ENCODE measurements at regions not wholly inside any gene's neighbourhood (a gene's known extent, or its start where the extent isn't known, plus 50 kb on each side); places are given as distances from the start of the nearest gene placed in this dataset.

DNA sequence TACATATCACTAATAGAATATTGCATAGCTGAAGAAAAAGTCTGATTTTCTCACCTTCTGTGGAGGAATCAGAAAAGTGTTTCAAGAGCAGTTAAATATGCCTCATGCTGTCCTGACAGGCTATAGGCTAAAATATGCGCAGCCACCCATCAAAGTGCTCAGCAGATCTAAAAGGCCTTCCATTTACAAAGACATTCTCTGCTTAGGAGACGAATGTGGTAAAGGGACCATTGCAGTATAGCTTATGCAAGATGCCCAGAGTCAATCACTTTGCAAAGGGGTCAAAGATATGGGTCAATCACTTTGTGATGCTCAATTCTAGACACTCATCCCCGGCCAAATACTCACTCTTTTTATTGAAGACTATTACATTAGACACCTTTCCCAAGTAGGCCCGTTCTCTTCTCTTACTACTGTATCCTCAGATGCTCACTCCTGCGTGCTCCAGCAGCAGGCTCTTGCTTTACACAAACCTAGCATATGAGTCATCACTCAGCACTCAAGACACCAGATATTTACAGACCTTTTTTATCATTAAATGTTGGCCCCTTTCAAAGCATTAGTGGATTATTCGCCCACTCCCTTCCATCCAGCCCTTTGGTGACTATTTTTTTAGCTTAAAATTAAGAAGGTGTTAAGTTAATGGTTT is 568.2 kb upstream of the CDH18 start:
- H3K4me1 ChIP-seq: no peaks in the 10 kb centered on the region
- no peak overlapping the region for H3K4me3 ChIP-seq
- H3K4me2 ChIP-seq: no peak overlapping the region
- H3K27me3 ChIP-seq: no peaks in the 10 kb centered on the region
- no peaks in the 10 kb centered on the region for H3K36me3 ChIP-seq
- H4K20me1 ChIP-seq: no peaks in the 10 kb centered on the region
- H3K9ac ChIP-seq: no peak overlapping the region
- H3K27ac ChIP-seq: no peak overlapping the region
- H3K9me3 ChIP-seq (replicated peaks in 1 of 11): no peaks in the 10 kb centered on the region
- TF ChIP-seq Cebpa-rat (IDR thresholded peaks at IDR 0.05): no peak

GRCh38 chr5:20555034-20555433 is 567.0 kb upstream of the CDH18 start:
- H4K20me1 ChIP-seq: no peaks in the 10 kb centered on the region
- no peak overlapping the region for H3K4me2 ChIP-seq
- no peak overlapping the region for H3K4me3 ChIP-seq
- TF ChIP-seq Cebpa-rat (IDR thresholded peaks at IDR 0.05): no peak
- no peaks in the 10 kb centered on the region for H3K9me3 ChIP-seq (replicated peaks in 1 of 11)
- no peak overlapping the region for H3K9ac ChIP-seq
- no peaks in the 10 kb centered on the region for H3K36me3 ChIP-seq
- no peaks in the 10 kb centered on the region for H3K4me1 ChIP-seq
- no peak overlapping the region for H3K27ac ChIP-seq
- no peaks in the 10 kb centered on the region for H3K27me3 ChIP-seq

- Histone ChIP-seq H3K4me3 (no peak overlapping the region), H3K27me3 (no peaks in the 10 kb centered on the region), H3K9me3 (replicated peaks in 1 of 11) (no peaks in the 10 kb centered on the region), H3K36me3 (no peaks in the 10 kb centered on the region), H4K20me1 (no peaks in the 10 kb centered on the region), H3K9ac (no peak overlapping the region), H3K27ac (no peak overlapping the region), H3K4me2 (no peak overlapping the region), H3K4me1 (no peaks in the 10 kb centered on the region)
- TF ChIP-seq Cebpa-rat (IDR thresholded peaks at IDR 0.05): no peak
Measured at GRCh38 chr5:20554001-20554400, 566.0 kb upstream of the CDH18 start.

DNA sequence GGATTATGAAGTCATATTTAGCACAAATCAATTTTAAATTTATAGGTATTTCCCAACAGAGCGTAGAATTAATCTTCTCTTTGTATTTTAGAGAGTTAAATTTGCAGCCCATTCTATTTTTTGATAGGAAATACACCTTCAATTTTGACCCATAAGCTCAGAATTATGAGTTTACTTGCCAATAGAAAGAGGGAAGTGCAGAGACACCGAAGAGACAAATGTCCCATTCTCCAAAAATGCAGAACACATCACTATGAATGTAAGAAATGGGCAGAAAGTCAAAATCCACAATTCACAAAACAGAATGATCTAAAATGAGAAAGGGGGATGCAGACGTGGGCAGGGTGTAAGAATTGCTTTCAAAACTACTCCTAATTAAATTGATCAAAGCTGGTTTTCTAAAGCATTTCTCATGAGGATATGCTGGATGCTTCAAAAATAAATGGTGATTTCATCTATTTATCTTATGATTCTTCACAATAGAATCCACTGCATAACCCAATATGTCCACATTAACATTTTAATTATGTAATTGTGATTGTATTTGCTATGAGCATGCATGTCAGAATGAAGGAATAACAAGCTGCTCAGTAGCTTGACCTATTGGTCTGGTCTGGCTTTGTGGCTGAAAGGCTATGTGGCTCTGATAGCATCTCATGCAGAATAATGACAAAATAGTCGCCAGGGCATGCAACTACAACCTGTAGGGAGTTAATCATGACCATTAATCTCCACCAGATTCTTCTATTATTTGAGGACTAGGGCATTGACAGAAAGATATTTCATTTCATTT is 550.1 kb upstream of the CDH18 start:
- Histone ChIP-seq H3K36me3 (no peaks in the 10 kb centered on the region), H3K9me3 (replicated peaks in 1 of 11) (peaks cover 0 to 9% (median 6%) of the 10 kb centered on the region in 11 experiments; a peak in 12 of 22 replicates), H3K9ac (no peak overlapping the region), H3K27ac (no peak overlapping the region), H3K4me1 (peaks cover 9 to 22% (median 20%) of the 10 kb centered on the region in 10 experiments), H3K4me2 (no peak overlapping the region), H3K4me3 (no peak overlapping the region), H4K20me1 (no peaks in the 10 kb centered on the region), H3K27me3 (no peaks in the 10 kb centered on the region)
- TF ChIP-seq Cebpa-rat (IDR thresholded peaks at IDR 0.05): no peak

DNA sequence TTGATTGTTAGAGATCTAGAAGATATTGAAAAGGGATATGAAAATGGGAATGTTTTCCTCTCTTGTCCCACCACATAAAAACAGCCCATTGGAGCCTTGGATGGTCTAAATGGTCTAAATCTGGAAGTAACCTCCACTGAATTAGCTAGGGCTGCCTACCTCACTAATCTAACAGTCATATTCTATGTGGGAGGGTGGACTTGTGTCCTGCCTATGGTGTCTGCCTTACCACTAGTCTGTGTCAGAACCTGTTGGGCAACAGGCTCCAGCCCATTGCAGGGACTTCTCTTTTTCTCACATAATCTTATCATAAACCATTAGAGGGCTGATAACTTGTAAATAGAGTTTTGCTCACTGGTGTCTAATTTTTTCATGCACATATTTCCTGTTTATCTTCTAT is 548.8 kb upstream of the CDH18 start:
- H3K27ac ChIP-seq: peak overlapping the region in 5 of 11 experiments; percentile 17 to 58 (median 49); a peak in 8 of 22 replicates

DNA sequence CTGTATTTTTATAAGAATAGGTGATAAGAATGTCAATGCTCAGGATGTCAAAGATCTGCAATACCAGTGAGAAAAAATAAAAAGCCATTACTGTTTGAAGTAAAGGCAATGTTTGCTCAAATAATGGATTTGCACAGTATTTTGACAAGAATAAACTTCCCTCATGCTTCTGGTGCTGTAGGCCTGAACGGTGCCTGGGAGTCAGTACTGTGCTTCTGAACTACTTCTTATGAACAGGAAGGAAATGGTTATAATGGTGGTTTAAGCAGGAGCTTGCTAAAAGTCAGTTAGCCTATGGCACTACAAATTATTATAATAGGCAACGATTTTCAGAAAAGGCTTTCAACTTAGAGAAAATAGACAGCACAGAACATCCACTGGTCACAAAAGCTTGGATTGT is 548.3 kb upstream of the CDH18 start:
- no peaks in the 10 kb centered on the region for H4K20me1 ChIP-seq
- peaks cover 0 to 9% (median 6%) of the 10 kb centered on the region in 11 experiments; a peak in 12 of 22 replicates for H3K9me3 ChIP-seq (replicated peaks in 1 of 11)
- peak overlapping the region; percentile 40 to 67 (median 57); a peak in 21 of 22 replicates for H3K4me2 ChIP-seq
- H3K4me3 ChIP-seq: no peak overlapping the region
- no peak overlapping the region for H3K9ac ChIP-seq
- no peak for TF ChIP-seq Cebpa-rat (IDR thresholded peaks at IDR 0.05)
- no peaks in the 10 kb centered on the region for H3K27me3 ChIP-seq
- no peaks in the 10 kb centered on the region for H3K36me3 ChIP-seq
- H3K27ac ChIP-seq: peak overlapping the region in 5 of 11 experiments; percentile 17 to 58 (median 49); a peak in 8 of 22 replicates
- H3K4me1 ChIP-seq: peaks cover 9 to 22% (median 20%) of the 10 kb centered on the region in 10 experiments

More for the DNA sequence above, 548.8 kb upstream of the CDH18 start:
- Histone ChIP-seq H4K20me1 (no peaks in the 10 kb centered on the region), H3K36me3 (no peaks in the 10 kb centered on the region), H3K9ac (no peak overlapping the region), H3K4me1 (peaks cover 9 to 22% (median 20%) of the 10 kb centered on the region in 10 experiments), H3K9me3 (replicated peaks in 1 of 11) (peaks cover 0 to 9% (median 6%) of the 10 kb centered on the region in 11 experiments; a peak in 12 of 22 replicates), H3K4me2 (peak overlapping the region; percentile 40 to 67 (median 57); a peak in 21 of 22 replicates), H3K27me3 (no peaks in the 10 kb centered on the region), H3K4me3 (no peak overlapping the region)
- peak in 1 of 11 experiments; percentile 17; a peak in 1 of 22 replicates for TF ChIP-seq Cebpa-rat (IDR thresholded peaks at IDR 0.05)

GRCh38 chr5:20528471-20528870 is 540.5 kb upstream of the CDH18 start:
- Histone ChIP-seq H3K36me3 (no peaks in the 10 kb centered on the region), H3K27me3 (no peaks in the 10 kb centered on the region), H4K20me1 (no peaks in the 10 kb centered on the region), H3K9ac (no peak overlapping the region), H3K27ac (no peak overlapping the region), H3K9me3 (replicated peaks in 1 of 11) (0 out of 22 replicates have a peak, but pooled peaks cover 0 to 4% (median 0%) of the 10 kb centered on the region in 11 experiments), H3K4me3 (no peak overlapping the region), H3K4me2 (no peak overlapping the region), H3K4me1 (no peaks in the 10 kb centered on the region)
- no peak for TF ChIP-seq Cebpa-rat (IDR thresholded peaks at IDR 0.05)

- no peak overlapping the region for H3K4me2 ChIP-seq
- H3K4me3 ChIP-seq: no peak overlapping the region
- no peaks in the 10 kb centered on the region for H4K20me1 ChIP-seq
- H3K27ac ChIP-seq: no peak overlapping the region
- H3K4me1 ChIP-seq: no peaks in the 10 kb centered on the region
- no peaks in the 10 kb centered on the region for H3K27me3 ChIP-seq
- H3K9me3 ChIP-seq (replicated peaks in 1 of 11): 0 out of 22 replicates have a peak, but pooled peaks cover 0 to under 1% (median 0%) of the 10 kb centered on the region in 11 experiments
- H3K9ac ChIP-seq: no peak overlapping the region
- TF ChIP-seq Cebpa-rat (IDR thresholded peaks at IDR 0.05): no peak
- no peaks in the 10 kb centered on the region for H3K36me3 ChIP-seq
Measured at GRCh38 chr5:20524991-20525529, 537.1 kb upstream of the CDH18 start.

GRCh38 chr5:20522905-20523482 is 535.0 kb upstream of the CDH18 start:
- no peaks in the 10 kb centered on the region for H3K4me1 ChIP-seq
- H3K36me3 ChIP-seq: no peaks in the 10 kb centered on the region
- no peaks in the 10 kb centered on the region for H4K20me1 ChIP-seq
- no peaks in the 10 kb centered on the region for H3K27me3 ChIP-seq
- no peak for TF ChIP-seq Cebpa-rat (IDR thresholded peaks at IDR 0.05)
- no peaks in the 10 kb centered on the region for H3K9me3 ChIP-seq (replicated peaks in 1 of 11)
- no peak overlapping the region for H3K9ac ChIP-seq
- no peak overlapping the region for H3K4me3 ChIP-seq
- H3K27ac ChIP-seq: no peak overlapping the region
- no peak overlapping the region for H3K4me2 ChIP-seq

Data from BLaER1 treated with 17β-estradiol and CSF1 and Interleukin-3, amounts not matched to agents 10 nM and 100 nM (cell line).